ENCODE measurements at regions not wholly inside any gene's neighbourhood (a gene's known extent, or its start where the extent isn't known, plus 50 kb on each side); places are given as distances from the start of the nearest gene placed in this dataset.

- TF ChIP-seq CTCF (IDR thresholded peaks at IDR 0.05) = no peak
- TF ChIP-seq POLR2A (IDR thresholded peaks at IDR 0.05) = no peak
These were observed 151.6 kb upstream of the UBE2E2 start for GRCh38 chr3:23051240-23052140.
